Suppressor macrophage (primary cell): ENCODE measurements at regions not wholly inside any gene's neighbourhood (a gene's known extent, or its start where the extent isn't known, plus 50 kb on each side); places are given as distances from the start of the nearest gene placed in this dataset.
"Not testable (repeated sequence)": the region's sequence is repeated elsewhere in the genome, so short reads cannot be mapped to it uniquely, and the experiment has no call there.

Source experiments
- DNase-seq, 4 experiments: peaks; one replicate each; pipeline ENCODE4 v3.0.0-alpha.2; 2020 to 2022

GRCh38 chr12:116433249-116433648 lies 125.9 kb upstream of the MAP1LC3B2 start:
- peak in 1 of 4 experiments; percentile 9 for DNase-seq

- peak; percentile 74 to 88 (median 84) for DNase-seq
Observed at GRCh38 chr12:116434155-116435011, 124.8 kb upstream of the MAP1LC3B2 start.

- no peak for DNase-seq
Observed at GRCh38 chr12:116435984-116436383, 123.2 kb upstream of the MAP1LC3B2 start.

- no peak for DNase-seq
Observed at GRCh38 chr12:116436561-116437249, 122.5 kb upstream of the MAP1LC3B2 start.

- DNase-seq: peak; percentile 85 to 93 (median 93)
Observed at GRCh38 chr12:116441292-116441691, 117.9 kb upstream of the MAP1LC3B2 start.

GRCh38 chr12:116442304-116442703 lies 116.9 kb upstream of the MAP1LC3B2 start:
- DNase-seq: no peak

- peak in 2 of 4 experiments; percentile 20 for DNase-seq
Observed at GRCh38 chr12:116442946-116443345, 116.2 kb upstream of the MAP1LC3B2 start.

- peak; percentile 88 to 94 (median 91) for DNase-seq
Observed at GRCh38 chr12:116443821-116444589, 115.2 kb upstream of the MAP1LC3B2 start.

GRCh38 chr12:116444590-116444943 lies 114.6 kb upstream of the MAP1LC3B2 start:
- no peak for DNase-seq

- DNase-seq: no peak
Observed at GRCh38 chr12:116448165-116448739, 110.9 kb upstream of the MAP1LC3B2 start.

GRCh38 chr12:116450406-116450910 lies 108.7 kb upstream of the MAP1LC3B2 start:
- no peak for DNase-seq

- not testable (repeated sequence) for DNase-seq
Observed at GRCh38 chr12:116452975-116453374, 106.2 kb upstream of the MAP1LC3B2 start.

- no peak for DNase-seq
Observed at GRCh38 chr12:116453631-116454030, 105.5 kb upstream of the MAP1LC3B2 start.

GRCh38 chr12:116454076-116454475 lies 105.1 kb upstream of the MAP1LC3B2 start:
- no peak for DNase-seq

GRCh38 chr12:116454950-116455447 lies 104.2 kb upstream of the MAP1LC3B2 start:
- peak in 3 of 4 experiments; percentile 28 to 43 (median 30) for DNase-seq

- peak; percentile 49 to 71 (median 53) for DNase-seq
Observed at GRCh38 chr12:116455540-116456329, 103.4 kb upstream of the MAP1LC3B2 start.

- no peak for DNase-seq
Observed at GRCh38 chr12:116456330-116457082, 102.7 kb upstream of the MAP1LC3B2 start.

- DNase-seq: no peak
Observed at GRCh38 chr12:116458492-116458891, 100.7 kb upstream of the MAP1LC3B2 start.

- DNase-seq: no peak
Observed at GRCh38 chr12:116459011-116459875, 99.9 kb upstream of the MAP1LC3B2 start.
